ENCODE measurements at regions not wholly inside any gene's neighbourhood (a gene's known extent, or its start where the extent isn't known, plus 50 kb on each side); places are given as distances from the start of the nearest gene placed in this dataset.
"Not testable (repeated sequence)": the region's sequence is repeated elsewhere in the genome, so short reads cannot be mapped to it uniquely, and the experiment has no call there.

DNA sequence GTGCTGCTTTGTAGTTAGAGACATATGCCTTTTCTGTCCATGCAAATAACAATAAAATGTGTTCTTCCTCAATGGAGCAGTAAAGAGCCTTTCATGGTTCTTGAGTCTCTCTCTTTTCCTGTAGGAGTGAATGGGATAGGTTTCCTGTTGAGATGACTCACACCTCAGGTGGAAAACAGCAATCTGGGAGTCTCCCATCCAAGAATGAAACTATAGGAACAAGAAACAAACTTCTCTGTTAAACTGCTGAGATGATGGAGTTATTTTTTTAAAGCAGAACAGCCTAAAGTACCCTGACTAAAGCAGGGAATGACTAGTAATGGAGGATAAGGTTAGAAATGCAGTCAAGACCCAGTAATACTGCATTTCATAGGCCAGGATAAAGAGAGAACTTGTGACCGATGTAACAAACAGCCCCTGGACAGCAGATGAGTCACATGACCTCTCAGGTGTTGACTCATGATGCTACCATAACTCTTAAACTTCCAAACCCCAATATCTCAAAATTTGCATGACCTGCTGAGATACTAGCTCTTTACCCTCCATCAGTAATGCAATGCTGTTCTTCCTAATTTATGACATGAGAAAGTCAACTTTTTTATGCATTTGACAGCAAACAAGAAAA lies 548.9 kb downstream of the CBLN4 start:
- Histone ChIP-seq H3K36me3 (ENCODE audit: control insufficient read depth in 2 of 2, insufficient read depth in 2 of 2, low read length in 1 of 2) (no peaks in the 10 kb centered on the region), H3K4me3 (ENCODE audit: low read depth in 1 of 2, low read length in 2 of 2) (no peak overlapping the region), H3K27me3 (ENCODE audit: control insufficient read depth in 1 of 2, insufficient read depth in 2 of 2, low read length in 2 of 2) (no peaks in the 10 kb centered on the region), H3K4me1 (ENCODE audit: control insufficient read depth in 2 of 2, insufficient read depth in 2 of 2, low read length in 1 of 2) (no peaks in the 10 kb centered on the region), H3K27ac (ENCODE audit: low read depth in 2 of 2, low read length in 1 of 2) (no peak overlapping the region), H3K9me3 (ENCODE audit: control insufficient read depth in 2 of 2, insufficient read depth in 1 of 2, low read depth in 1 of 2, low read length in 1 of 2) (no peaks in the 10 kb centered on the region)
- WGBS, 2 donors: 65 to 88% methylated on average over 1 of the region's 1 CpG

DNA sequence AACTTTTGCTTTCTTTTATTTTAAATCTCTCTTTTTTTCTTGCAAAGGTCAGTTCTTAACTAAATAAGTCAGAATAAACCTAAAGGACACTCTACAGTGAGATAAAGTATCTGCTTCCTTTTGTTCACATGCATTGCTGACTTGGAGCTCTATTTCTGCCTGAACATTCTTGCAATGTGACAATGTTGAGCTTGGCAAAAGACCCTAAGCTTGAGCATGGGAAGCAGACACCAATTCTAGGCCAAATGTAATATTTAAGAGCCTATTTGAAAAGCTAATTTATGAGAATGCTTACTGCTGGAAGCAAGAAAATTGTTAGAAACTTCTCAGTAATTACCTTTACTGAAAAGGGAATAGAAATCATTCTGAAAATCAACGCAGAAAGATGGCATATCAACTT lies 556.2 kb downstream of the CBLN4 start:
- Histone ChIP-seq H3K27ac (ENCODE audit: low read depth in 2 of 2, low read length in 1 of 2) (no peak overlapping the region), H3K36me3 (ENCODE audit: control insufficient read depth in 2 of 2, insufficient read depth in 2 of 2, low read length in 1 of 2) (no peaks in the 10 kb centered on the region), H3K27me3 (ENCODE audit: control insufficient read depth in 1 of 2, insufficient read depth in 2 of 2, low read length in 2 of 2) (no peaks in the 10 kb centered on the region), H3K4me1 (ENCODE audit: control insufficient read depth in 2 of 2, insufficient read depth in 2 of 2, low read length in 1 of 2) (no peaks in the 10 kb centered on the region), H3K9me3 (ENCODE audit: control insufficient read depth in 2 of 2, insufficient read depth in 1 of 2, low read depth in 1 of 2, low read length in 1 of 2) (no peaks in the 10 kb centered on the region), H3K4me3 (ENCODE audit: low read depth in 1 of 2, low read length in 2 of 2) (no peak overlapping the region)
- 73 to 79% methylated on average over 1 of the region's 1 CpG for WGBS, 2 donors

DNA sequence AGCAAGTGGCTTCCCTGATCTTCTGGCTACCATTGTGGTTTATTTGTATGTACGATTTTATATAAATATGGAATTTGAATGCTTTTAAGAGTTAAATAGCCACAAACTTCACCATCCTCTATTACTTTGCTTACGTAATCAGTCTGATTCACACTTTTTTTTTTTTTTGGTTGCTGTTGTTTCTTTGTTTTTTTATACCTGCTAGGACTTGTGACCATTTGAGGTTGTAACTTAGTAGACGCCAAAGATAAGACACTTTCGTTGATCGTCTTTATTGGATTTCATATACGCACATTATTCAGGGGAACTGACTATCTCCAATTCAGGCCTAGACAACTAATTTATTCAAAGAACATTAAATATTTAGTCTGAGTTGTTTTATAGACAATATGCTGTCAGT lies 559.0 kb downstream of the CBLN4 start:
- H3K4me1 ChIP-seq (ENCODE audit: control insufficient read depth in 2 of 2, insufficient read depth in 2 of 2, low read length in 1 of 2): no peaks in the 10 kb centered on the region
- H3K9me3 ChIP-seq (ENCODE audit: control insufficient read depth in 2 of 2, insufficient read depth in 1 of 2, low read depth in 1 of 2, low read length in 1 of 2): no peaks in the 10 kb centered on the region
- H3K36me3 ChIP-seq (ENCODE audit: control insufficient read depth in 2 of 2, insufficient read depth in 2 of 2, low read length in 1 of 2): no peaks in the 10 kb centered on the region
- no peak overlapping the region for H3K27ac ChIP-seq (ENCODE audit: low read depth in 2 of 2, low read length in 1 of 2)
- no peaks in the 10 kb centered on the region for H3K27me3 ChIP-seq (ENCODE audit: control insufficient read depth in 1 of 2, insufficient read depth in 2 of 2, low read length in 2 of 2)
- 57 to 58% methylated on average over 6 of the region's 6 CpGs for WGBS, 2 donors
- no peak overlapping the region for H3K4me3 ChIP-seq (ENCODE audit: low read depth in 1 of 2, low read length in 2 of 2)

DNA sequence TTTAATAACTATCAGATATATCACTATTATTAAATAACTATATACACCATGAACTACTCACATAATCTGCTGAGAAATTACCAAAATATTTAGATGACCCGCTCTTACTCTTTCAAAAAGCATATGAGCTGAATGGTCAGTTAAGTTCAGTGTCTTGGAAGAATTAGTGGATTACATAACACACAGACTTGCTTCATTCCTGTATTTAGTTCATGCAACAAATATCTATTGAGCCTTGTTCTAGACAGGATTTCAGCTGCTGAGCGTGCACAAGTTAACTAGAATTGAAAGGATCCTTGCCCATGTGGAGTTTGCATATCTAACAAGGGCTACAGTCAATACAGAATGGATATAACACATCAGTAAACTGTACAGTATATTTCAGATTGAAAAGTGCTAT lies 566.2 kb downstream of the CBLN4 start:
- WGBS, 2 donors: 70 to 73% methylated on average over 2 of the region's 2 CpGs
- Histone ChIP-seq H3K36me3 (ENCODE audit: control insufficient read depth in 2 of 2, insufficient read depth in 2 of 2, low read length in 1 of 2) (no peaks in the 10 kb centered on the region), H3K4me1 (ENCODE audit: control insufficient read depth in 2 of 2, insufficient read depth in 2 of 2, low read length in 1 of 2) (peaks cover 0 to 2% of the 10 kb centered on the region in 2 donors), H3K27me3 (ENCODE audit: control insufficient read depth in 1 of 2, insufficient read depth in 2 of 2, low read length in 2 of 2) (no peaks in the 10 kb centered on the region), H3K4me3 (ENCODE audit: low read depth in 1 of 2, low read length in 2 of 2) (no peak overlapping the region), H3K27ac (ENCODE audit: low read depth in 2 of 2, low read length in 1 of 2) (no peak overlapping the region), H3K9me3 (ENCODE audit: control insufficient read depth in 2 of 2, insufficient read depth in 1 of 2, low read depth in 1 of 2, low read length in 1 of 2) (no peaks in the 10 kb centered on the region)

DNA sequence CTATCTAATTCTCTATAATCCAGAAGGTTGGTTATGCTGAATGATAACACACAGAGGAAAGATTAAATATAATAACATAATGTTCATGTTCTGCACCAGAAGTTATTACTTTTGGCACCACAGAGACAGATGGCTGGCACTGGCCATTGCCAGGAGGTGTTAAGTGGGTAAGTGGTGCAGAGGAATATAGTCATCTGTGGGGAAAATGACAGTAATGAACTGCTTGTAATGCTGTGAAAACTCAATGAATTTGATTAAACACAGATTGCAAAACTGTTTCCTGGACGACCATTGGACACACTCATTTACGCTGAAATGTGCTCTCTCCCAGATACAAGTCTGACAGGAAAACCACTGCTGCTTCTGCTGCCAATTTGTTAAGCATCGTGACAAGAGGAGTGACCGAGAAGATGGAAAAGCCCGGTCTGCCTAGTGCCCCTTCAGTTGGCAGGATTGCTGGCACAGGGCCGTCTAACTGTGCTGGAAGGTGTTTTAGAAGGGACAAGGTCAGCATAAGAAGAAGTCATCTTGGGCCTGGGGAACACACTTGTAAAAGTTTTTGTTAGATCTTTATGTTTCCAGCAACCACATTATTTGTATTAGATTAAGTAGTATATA lies 567.4 kb downstream of the CBLN4 start:
- peaks cover 0 to 2% of the 10 kb centered on the region in 2 donors for H3K4me1 ChIP-seq (ENCODE audit: control insufficient read depth in 2 of 2, insufficient read depth in 2 of 2, low read length in 1 of 2)
- WGBS, 2 donors: 40 to 48% methylated on average over 6 of the region's 6 CpGs
- H3K36me3 ChIP-seq (ENCODE audit: control insufficient read depth in 2 of 2, insufficient read depth in 2 of 2, low read length in 1 of 2): no peaks in the 10 kb centered on the region
- no peak overlapping the region for H3K27ac ChIP-seq (ENCODE audit: low read depth in 2 of 2, low read length in 1 of 2)
- H3K4me3 ChIP-seq (ENCODE audit: low read depth in 1 of 2, low read length in 2 of 2): no peak overlapping the region
- H3K27me3 ChIP-seq (ENCODE audit: control insufficient read depth in 1 of 2, insufficient read depth in 2 of 2, low read length in 2 of 2): no peaks in the 10 kb centered on the region
- H3K9me3 ChIP-seq (ENCODE audit: control insufficient read depth in 2 of 2, insufficient read depth in 1 of 2, low read depth in 1 of 2, low read length in 1 of 2): no peaks in the 10 kb centered on the region

DNA sequence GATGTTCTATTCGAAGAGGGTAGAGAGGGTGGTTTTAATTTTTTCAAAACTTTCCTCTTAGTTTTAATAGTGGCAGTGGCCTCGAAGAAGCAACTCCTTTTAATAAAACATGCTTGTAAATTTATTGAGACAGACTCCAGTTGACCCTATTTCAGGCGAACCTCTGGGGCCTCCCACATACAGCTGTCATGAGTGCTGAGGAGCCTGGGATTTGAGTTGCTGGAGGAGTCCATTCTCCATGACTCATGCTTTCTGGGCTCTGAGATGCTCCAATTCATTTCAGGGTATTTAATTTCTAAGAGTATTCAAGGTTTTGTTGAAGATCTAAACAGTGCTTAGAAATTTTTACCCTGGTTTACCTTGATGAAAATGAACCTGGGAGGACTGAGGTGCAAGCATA lies 580.4 kb downstream of the CBLN4 start:
- H3K36me3 ChIP-seq (ENCODE audit: control insufficient read depth in 2 of 2, insufficient read depth in 2 of 2, low read length in 1 of 2): no peaks in the 10 kb centered on the region

DNA sequence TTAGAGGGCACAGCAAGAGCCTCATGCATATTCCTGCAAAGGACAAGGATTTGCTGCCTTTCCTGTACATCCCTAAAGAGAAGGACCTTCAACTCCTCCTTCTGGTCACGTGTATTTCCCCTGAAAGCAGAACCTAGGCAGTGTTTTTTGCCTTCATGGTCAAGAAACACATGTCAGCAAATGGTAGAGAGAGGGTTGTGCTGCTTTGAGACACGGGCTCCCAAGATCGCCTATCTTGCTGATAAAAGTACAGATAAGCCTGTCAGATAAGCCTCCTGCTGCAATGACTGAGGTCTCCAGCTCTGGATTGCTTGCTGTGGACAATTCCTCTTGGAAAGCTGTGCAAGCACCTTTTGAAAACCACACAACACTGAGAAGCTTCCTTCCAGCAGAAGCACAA lies 580.8 kb downstream of the CBLN4 start:
- Histone ChIP-seq H3K27me3 (ENCODE audit: control insufficient read depth in 1 of 2, insufficient read depth in 2 of 2, low read length in 2 of 2) (no peaks in the 10 kb centered on the region), H3K4me3 (ENCODE audit: low read depth in 1 of 2, low read length in 2 of 2) (no peak overlapping the region), H3K4me1 (ENCODE audit: control insufficient read depth in 2 of 2, insufficient read depth in 2 of 2, low read length in 1 of 2) (no peaks in the 10 kb centered on the region), H3K9me3 (ENCODE audit: control insufficient read depth in 2 of 2, insufficient read depth in 1 of 2, low read depth in 1 of 2, low read length in 1 of 2) (no peaks in the 10 kb centered on the region), H3K36me3 (ENCODE audit: control insufficient read depth in 2 of 2, insufficient read depth in 2 of 2, low read length in 1 of 2) (no peaks in the 10 kb centered on the region), H3K27ac (ENCODE audit: low read depth in 2 of 2, low read length in 1 of 2) (no peak overlapping the region)
- 39 to 65% methylated on average over 3 of the region's 3 CpGs for WGBS, 2 donors

More for the DNA sequence above, 580.4 kb downstream of the CBLN4 start:
- no peak overlapping the region for H3K4me3 ChIP-seq (ENCODE audit: low read depth in 1 of 2, low read length in 2 of 2)
- no peaks in the 10 kb centered on the region for H3K9me3 ChIP-seq (ENCODE audit: control insufficient read depth in 2 of 2, insufficient read depth in 1 of 2, low read depth in 1 of 2, low read length in 1 of 2)
- H3K4me1 ChIP-seq (ENCODE audit: control insufficient read depth in 2 of 2, insufficient read depth in 2 of 2, low read length in 1 of 2): no peaks in the 10 kb centered on the region
- no peaks in the 10 kb centered on the region for H3K27me3 ChIP-seq (ENCODE audit: control insufficient read depth in 1 of 2, insufficient read depth in 2 of 2, low read length in 2 of 2)
- H3K27ac ChIP-seq (ENCODE audit: low read depth in 2 of 2, low read length in 1 of 2): no peak overlapping the region
- 63 to 70% methylated on average over 3 of the region's 3 CpGs for WGBS, 2 donors

DNA sequence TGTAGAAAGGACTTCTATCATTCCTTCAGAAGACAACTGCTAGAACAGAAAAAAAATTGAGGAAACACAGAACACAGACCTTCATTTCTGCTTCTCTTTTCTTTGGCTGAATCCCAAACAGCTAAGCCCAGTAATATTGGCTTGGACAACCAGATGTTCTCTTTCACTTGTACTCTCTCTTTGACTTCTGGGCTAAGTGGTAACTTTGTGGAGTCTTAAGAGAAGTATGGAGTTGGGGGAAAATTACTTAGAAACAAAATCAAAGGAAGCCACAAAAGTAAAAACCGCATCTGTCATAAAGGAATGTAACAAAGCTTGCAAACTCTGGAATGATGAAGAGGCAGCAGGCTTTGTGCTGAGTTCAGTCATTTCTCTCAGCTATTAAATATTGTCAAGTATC lies 587.5 kb downstream of the CBLN4 start:
- no peak overlapping the region for H3K4me3 ChIP-seq (ENCODE audit: low read depth in 1 of 2, low read length in 2 of 2)
- H3K9me3 ChIP-seq (ENCODE audit: control insufficient read depth in 2 of 2, insufficient read depth in 1 of 2, low read depth in 1 of 2, low read length in 1 of 2): no peaks in the 10 kb centered on the region
- H3K36me3 ChIP-seq (ENCODE audit: control insufficient read depth in 2 of 2, insufficient read depth in 2 of 2, low read length in 1 of 2): no peaks in the 10 kb centered on the region
- no peak overlapping the region for H3K27ac ChIP-seq (ENCODE audit: low read depth in 2 of 2, low read length in 1 of 2)
- 31 to 32% methylated on average over 1 of the region's 1 CpG for WGBS, 2 donors
- H3K27me3 ChIP-seq (ENCODE audit: control insufficient read depth in 1 of 2, insufficient read depth in 2 of 2, low read length in 2 of 2): no peaks in the 10 kb centered on the region
- H3K4me1 ChIP-seq (ENCODE audit: control insufficient read depth in 2 of 2, insufficient read depth in 2 of 2, low read length in 1 of 2): no peaks in the 10 kb centered on the region

DNA sequence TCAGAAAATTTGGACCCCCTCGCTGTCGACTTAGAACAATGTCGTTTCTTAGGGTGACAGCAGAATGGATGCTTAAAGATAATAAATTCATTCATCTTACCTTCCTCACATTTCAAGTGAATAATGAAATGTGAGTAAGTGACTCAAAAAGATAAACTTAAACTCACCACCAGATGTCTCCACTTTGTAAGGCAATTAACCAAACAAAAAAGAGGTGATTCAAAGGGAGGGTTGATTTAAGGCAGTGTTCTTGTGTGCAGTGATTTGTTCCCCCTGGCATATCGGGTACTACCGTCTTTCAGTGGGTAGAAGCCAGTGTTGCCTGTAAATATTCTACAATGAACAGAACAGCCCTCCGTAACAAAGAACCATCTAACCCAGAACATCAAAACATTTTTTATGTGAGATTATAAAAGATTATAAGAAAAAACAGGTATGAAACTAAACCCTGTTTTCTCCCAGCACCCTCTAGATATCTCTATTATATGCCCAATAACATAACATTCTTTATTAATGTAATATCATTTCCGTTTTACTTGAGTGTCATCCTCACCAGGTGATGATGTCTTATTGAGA lies 589.7 kb downstream of the CBLN4 start:
- Histone ChIP-seq H3K4me1 (ENCODE audit: control insufficient read depth in 2 of 2, insufficient read depth in 2 of 2, low read length in 1 of 2) (no peaks in the 10 kb centered on the region), H3K27me3 (ENCODE audit: control insufficient read depth in 1 of 2, insufficient read depth in 2 of 2, low read length in 2 of 2) (no peaks in the 10 kb centered on the region), H3K4me3 (ENCODE audit: low read depth in 1 of 2, low read length in 2 of 2) (no peak overlapping the region), H3K27ac (ENCODE audit: low read depth in 2 of 2, low read length in 1 of 2) (no peak overlapping the region), H3K9me3 (ENCODE audit: control insufficient read depth in 2 of 2, insufficient read depth in 1 of 2, low read depth in 1 of 2, low read length in 1 of 2) (no peaks in the 10 kb centered on the region), H3K36me3 (ENCODE audit: control insufficient read depth in 2 of 2, insufficient read depth in 2 of 2, low read length in 1 of 2) (no peaks in the 10 kb centered on the region)
- WGBS, 2 donors: 41 to 43% methylated on average over 7 of the region's 7 CpGs

DNA sequence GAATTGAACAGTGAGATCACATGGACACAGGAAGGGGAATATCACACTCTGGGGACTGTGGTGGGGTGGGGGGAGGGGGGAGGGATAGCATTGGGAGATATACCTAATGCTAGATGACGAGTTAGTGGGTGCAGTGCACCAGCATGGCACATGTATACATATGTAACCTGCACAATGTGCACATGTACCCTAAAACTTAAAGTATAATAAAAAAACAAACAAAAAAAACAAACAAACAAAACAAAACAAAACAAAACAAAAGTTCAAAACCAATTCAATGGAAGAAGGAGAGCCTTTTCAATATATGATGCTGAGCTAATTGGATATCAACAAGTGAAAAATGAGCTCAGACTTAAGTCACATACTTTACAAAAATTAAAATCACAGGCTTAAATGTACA lies 592.8 kb downstream of the CBLN4 start:
- H3K4me1 ChIP-seq (ENCODE audit: control insufficient read depth in 2 of 2, insufficient read depth in 2 of 2, low read length in 1 of 2); H3K27ac ChIP-seq (ENCODE audit: low read depth in 2 of 2, low read length in 1 of 2); H3K36me3 ChIP-seq (ENCODE audit: control insufficient read depth in 2 of 2, insufficient read depth in 2 of 2, low read length in 1 of 2); H3K27me3 ChIP-seq (ENCODE audit: control insufficient read depth in 1 of 2, insufficient read depth in 2 of 2, low read length in 2 of 2); H3K9me3 ChIP-seq (ENCODE audit: control insufficient read depth in 2 of 2, insufficient read depth in 1 of 2, low read depth in 1 of 2, low read length in 1 of 2); H3K4me3 ChIP-seq (ENCODE audit: low read depth in 1 of 2, low read length in 2 of 2): not testable (repeated sequence)
- no CpG with 5 or more reads among the region's 1 CpG for WGBS, 2 donors
